ENCODE measurements at regions not wholly inside any gene's neighbourhood (a gene's known extent, or its start where the extent isn't known, plus 50 kb on each side); places are given as distances from the start of the nearest gene placed in this dataset.

GRCh38 chr16:61364990-61365389 lies 671.2 kb downstream of the CDH8 start:
- TF ChIP-seq, protein P1, sequence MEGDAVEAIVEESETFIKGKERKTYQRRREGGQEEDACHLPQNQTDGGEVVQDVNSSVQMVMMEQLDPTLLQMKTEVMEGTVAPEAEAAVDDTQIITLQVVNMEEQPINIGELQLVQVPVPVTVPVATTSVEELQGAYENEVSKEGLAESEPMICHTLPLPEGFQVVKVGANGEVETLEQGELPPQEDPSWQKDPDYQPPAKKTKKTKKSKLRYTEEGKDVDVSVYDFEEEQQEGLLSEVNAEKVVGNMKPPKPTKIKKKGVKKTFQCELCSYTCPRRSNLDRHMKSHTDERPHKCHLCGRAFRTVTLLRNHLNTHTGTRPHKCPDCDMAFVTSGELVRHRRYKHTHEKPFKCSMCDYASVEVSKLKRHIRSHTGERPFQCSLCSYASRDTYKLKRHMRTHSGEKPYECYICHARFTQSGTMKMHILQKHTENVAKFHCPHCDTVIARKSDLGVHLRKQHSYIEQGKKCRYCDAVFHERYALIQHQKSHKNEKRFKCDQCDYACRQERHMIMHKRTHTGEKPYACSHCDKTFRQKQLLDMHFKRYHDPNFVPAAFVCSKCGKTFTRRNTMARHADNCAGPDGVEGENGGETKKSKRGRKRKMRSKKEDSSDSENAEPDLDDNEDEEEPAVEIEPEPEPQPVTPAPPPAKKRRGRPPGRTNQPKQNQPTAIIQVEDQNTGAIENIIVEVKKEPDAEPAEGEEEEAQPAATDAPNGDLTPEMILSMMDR (conservative IDR thresholded peaks at IDR 0.05; ENCODE audit: low read depth, low read length): no peak
- TF ChIP-seq EZH2 (IDR thresholded peaks at IDR 0.05; ENCODE audit: low read length, unreplicated experiment): no peak

Measured in PC-3 (cell line).